ENCODE measurements at regions not wholly inside any gene's neighbourhood (a gene's known extent, or its start where the extent isn't known, plus 50 kb on each side); places are given as distances from the start of the nearest gene placed in this dataset.

DNA sequence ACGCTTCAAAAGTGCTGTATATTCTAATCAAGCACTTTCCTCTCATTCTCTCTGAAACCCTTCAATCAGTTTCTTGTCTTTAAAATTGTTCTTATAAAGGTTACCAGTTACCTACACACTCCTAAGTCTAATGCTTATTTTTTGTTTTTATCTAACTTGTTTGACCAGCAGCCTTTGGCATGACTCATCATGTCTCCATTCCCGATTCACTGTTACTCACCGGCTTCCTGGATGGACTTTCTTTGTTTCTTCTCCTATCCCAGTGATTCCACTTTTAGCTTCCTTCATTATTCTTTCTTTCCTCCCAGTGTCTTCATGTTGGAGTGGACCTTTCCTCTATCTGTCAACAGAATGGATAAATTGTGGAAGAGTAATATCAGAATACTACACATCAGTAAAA lies 368.6 kb upstream of the CCDC196 start:
- TF ChIP-seq, protein P1, sequence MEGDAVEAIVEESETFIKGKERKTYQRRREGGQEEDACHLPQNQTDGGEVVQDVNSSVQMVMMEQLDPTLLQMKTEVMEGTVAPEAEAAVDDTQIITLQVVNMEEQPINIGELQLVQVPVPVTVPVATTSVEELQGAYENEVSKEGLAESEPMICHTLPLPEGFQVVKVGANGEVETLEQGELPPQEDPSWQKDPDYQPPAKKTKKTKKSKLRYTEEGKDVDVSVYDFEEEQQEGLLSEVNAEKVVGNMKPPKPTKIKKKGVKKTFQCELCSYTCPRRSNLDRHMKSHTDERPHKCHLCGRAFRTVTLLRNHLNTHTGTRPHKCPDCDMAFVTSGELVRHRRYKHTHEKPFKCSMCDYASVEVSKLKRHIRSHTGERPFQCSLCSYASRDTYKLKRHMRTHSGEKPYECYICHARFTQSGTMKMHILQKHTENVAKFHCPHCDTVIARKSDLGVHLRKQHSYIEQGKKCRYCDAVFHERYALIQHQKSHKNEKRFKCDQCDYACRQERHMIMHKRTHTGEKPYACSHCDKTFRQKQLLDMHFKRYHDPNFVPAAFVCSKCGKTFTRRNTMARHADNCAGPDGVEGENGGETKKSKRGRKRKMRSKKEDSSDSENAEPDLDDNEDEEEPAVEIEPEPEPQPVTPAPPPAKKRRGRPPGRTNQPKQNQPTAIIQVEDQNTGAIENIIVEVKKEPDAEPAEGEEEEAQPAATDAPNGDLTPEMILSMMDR (IDR thresholded peaks at IDR 0.05; ENCODE audit: low read depth, low read length), result no peak
- no peak for DNase-seq (ENCODE audit: extremely low read depth, low read depth)

DNA sequence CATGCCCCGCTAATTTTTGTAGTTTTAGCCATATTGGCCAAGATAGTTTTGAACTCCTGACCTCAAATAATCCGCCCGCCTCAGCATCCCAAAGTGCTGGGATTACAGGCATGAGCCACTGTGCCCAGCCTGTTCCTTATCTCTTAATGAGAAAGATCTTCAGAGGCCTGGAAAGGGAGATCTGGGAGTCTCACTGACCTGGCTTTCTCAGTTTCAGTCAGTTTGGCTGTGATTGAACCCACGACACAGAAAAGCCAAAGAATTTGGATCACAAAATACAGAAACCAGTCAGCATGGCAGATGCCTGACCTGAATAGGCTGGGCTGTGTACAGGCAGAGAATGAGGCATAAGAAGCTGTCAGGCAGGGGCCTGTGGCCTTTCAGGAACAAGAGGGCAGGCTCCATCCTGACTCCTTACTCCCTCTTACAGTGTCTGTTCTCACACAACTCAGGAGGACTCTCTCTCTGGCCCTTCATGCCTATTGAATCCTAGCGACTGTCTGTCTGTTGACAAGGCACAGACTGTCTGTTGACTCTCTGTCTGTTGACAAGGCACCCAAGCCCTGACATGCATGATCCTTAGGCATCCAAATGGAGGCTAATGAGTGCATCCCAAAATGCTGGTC lies 366.5 kb upstream of the CCDC196 start:
- no peak for DNase-seq (ENCODE audit: extremely low read depth, low read depth)
- TF ChIP-seq, protein P1 (IDR thresholded peaks at IDR 0.05; ENCODE audit: low read depth, low read length), result no peak

DNA sequence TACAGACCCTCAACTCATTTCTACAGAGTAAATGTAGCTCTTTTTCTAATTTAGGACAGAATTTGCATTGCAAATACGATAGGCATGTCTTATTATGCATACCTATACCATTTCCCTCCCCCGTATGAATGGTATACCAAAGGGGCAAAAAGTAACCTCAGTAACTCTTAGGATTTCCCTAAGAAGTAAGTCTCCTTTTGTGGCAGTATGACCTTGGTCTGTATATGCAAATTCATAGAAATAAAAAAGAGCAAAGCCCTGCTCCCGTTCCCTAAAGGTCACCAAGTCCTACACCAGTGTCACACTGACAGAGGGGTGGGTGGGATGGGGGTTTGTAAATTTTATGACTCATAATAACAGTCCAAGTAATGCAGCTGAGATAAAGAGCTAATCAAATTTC lies 365.8 kb upstream of the CCDC196 start:
- TF ChIP-seq, protein P1 (IDR thresholded peaks at IDR 0.05; ENCODE audit: low read depth, low read length), result no peak
- no peak for DNase-seq (ENCODE audit: extremely low read depth, low read depth)

DNA sequence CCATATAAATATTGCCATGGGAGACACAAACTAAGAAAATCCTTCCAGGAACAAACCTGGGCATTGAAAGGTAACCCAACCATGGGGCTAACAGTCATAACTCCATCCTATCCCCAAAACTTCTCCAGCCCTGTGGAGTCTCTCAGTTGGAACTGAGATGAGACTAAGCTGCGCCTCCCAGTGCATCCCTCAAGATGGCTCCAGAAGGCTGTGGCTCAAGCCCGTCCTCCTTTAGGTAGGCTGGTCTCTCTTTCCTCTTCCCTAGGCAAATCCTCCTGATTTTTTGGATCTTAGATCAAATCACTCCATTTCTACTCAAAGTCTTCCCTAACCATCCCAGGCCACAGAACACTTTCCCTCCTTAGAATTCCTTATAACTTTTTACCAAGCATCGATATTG lies 364.3 kb upstream of the CCDC196 start:
- DNase-seq (ENCODE audit: extremely low read depth, low read depth), result no peak
- TF ChIP-seq, protein P1 (IDR thresholded peaks at IDR 0.05; ENCODE audit: low read depth, low read length), result no peak

DNA sequence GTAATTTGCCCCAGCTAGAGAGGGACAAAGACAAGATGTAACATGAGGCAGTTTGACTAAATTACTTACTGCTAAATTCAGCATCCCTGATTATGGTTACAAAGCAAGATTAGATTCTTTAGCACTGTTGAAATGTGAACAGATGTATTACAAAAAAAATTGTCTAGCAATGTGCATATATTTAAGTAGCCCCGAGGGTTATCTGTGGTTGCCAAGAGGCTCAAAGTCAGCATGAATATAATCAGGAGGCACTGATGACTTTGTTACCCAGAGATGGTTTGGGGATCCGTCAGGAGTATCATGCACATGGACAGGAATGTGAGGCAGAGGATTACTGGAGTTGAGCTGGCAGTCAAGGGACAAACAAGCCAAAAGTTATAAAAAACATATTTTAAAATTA lies 356.9 kb upstream of the CCDC196 start:
- TF ChIP-seq, protein P1 (IDR thresholded peaks at IDR 0.05; ENCODE audit: low read depth, low read length), result no peak
- DNase-seq (ENCODE audit: extremely low read depth, low read depth), result no peak

DNA sequence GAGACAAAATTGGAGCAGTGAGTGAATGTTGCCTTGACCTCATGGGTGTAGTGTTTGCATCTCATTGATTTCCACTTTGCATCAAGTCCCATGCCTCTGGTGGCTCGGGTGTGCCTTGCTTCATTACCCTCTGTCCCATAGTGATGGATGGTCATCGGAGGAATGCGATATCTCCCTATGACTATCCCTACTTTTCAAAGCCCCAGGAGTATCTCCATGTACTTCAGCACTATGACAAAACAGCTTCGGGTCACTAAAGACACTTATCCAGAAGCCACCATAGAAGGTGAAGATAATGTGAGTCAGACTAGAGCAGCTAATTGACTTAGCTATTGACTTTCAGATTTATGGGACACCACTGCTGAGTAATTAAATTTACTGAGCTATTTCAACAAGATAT lies 355.1 kb upstream of the CCDC196 start:
- no peak for DNase-seq (ENCODE audit: extremely low read depth, low read depth)
- TF ChIP-seq, protein P1 (IDR thresholded peaks at IDR 0.05; ENCODE audit: low read depth, low read length), result no peak

DNA sequence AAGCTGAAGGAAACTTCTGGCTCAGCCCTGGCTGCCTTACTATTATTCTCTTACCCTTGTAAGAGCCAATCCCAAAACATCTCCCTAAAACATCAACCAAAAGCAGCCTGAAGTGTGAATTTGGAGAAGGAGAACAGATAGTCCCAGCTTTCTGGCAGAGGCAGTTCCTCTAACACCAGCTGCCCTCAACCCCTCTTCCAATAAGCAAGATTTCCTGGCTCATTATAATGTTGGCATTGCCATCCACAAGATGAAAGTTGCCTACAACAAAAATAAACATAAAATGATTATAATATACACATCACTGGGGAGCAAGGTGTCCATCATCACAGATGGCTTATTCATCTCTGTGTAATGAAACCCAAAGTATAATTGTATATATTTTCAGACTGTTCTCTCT lies 352.5 kb upstream of the CCDC196 start:
- TF ChIP-seq, protein P1 (IDR thresholded peaks at IDR 0.05; ENCODE audit: low read depth, low read length), result no peak
- no peak for DNase-seq (ENCODE audit: extremely low read depth, low read depth)

All from AG09319 (cell line).